Endothelial cell of umbilical vein (primary cell): ENCODE measurements at regions not wholly inside any gene's neighbourhood (a gene's known extent, or its start where the extent isn't known, plus 50 kb on each side); places are given as distances from the start of the nearest gene placed in this dataset.

Source experiments
- BruUV-seq: library from RNA; stranded (reverse); fragments of 400-500 nt; replicated peaks from 2 replicates; lab custom pipeline; 2021; lab: Mats Ljungman, UMichigan
- CTCF ChIA-PET: fragments of 300-600, 350-600 bp; sonication (Branson Sonifier 250); formaldehyde crosslinking; loops from one replicate; lab custom pipeline; 2021; ENCODE audit warnings: antibody characterized with exemption, inconsistent platforms; lab: Charles Lee
- POLR2A ChIA-PET: fragments of 300-600, 350-600 bp; sonication (Branson Sonifier 250); formaldehyde crosslinking; loops from one replicate; lab custom pipeline; 2021; ENCODE audit warnings: antibody characterized with exemption, inconsistent platforms; lab: Charles Lee
- DNase-seq: peaks from one replicate; pipeline ENCODE4 v3.0.0-alpha.2; 2011; ENCODE audit warnings: low read depth, low spot score
- FAIRE-seq: peaks from 2 replicates; lab custom pipeline; 2011; peaks lifted over from hg19 to GRCh38; lab: Jason Lieb, UNC
- H2AFZ ChIP-seq: 2 replicates; pipeline ENCODE4 v1.6.0; 2012; ENCODE audit warnings: low read depth, low read length, control low read depth, inconsistent platforms
- H3K27ac ChIP-seq: 2 replicates; pipeline ENCODE4 v1.5.1; 2011; ENCODE audit warnings: low read depth, mild to moderate bottlenecking, control low read depth, low read length, moderate library complexity; ENCODE audit not compliant: insufficient read depth
- H3K27me3 ChIP-seq, 2 experiments: 2 replicates each; pipeline versions ENCODE4 v1.6.0 to v1.6.1; 2011; ENCODE audit warnings: low read length in 2 of 2, mixed read lengths in 1 of 2; ENCODE audit not compliant: control insufficient read depth in 2 of 2, insufficient read depth in 2 of 2
- H3K36me3 ChIP-seq, 2 experiments: 2 replicates in 1 of 2; 3 replicates in 1 of 2; pipeline ENCODE4 v1.5.1; 2011; ENCODE audit warnings: low read length in 2 of 2, mild to moderate bottlenecking in 1 of 2, moderate library complexity in 1 of 2; ENCODE audit not compliant: control insufficient read depth in 2 of 2, insufficient read depth in 2 of 2; ENCODE audit errors: extremely low read depth in 1 of 2
- H3K4me1 ChIP-seq: 3 replicates; pipeline ENCODE4 v1.5.1; 2011; ENCODE audit warnings: mild to moderate bottlenecking, low read length; ENCODE audit not compliant: control insufficient read depth, insufficient read depth; ENCODE audit errors: extremely low read depth
- H3K4me2 ChIP-seq: 2 replicates; pipeline ENCODE4 v1.6.1; 2011; ENCODE audit warnings: low read length, control low read depth, mixed read lengths; ENCODE audit not compliant: insufficient read depth
- H3K4me3 ChIP-seq, 3 experiments: fragments of 200-600 bp in 1 of 3; sonication (generic), shearing (Covaris generic) in 1 of 3; replicated peaks in 1 of 3; 2 replicates each; pipeline ENCODE4 v1.5.1; 2011 to 2016; ENCODE audit warnings: control low read depth in 3 of 3, low read length in 3 of 3, mild to moderate bottlenecking in 2 of 3, inconsistent platforms in 1 of 3, low read depth in 1 of 3, moderate library complexity in 1 of 3; ENCODE audit not compliant: insufficient read depth in 1 of 3
- H3K79me2 ChIP-seq: 2 replicates; pipeline ENCODE4 v1.6.0; 2012; ENCODE audit warnings: low read length, inconsistent platforms; ENCODE audit not compliant: control insufficient read depth, insufficient read depth
- H3K9ac ChIP-seq: replicated peaks from 2 replicates; pipeline ENCODE3; 2011; ENCODE audit warnings: low read length, control low read depth; ENCODE audit not compliant: insufficient read depth; ENCODE audit errors: extremely low read depth
- H3K9me1 ChIP-seq: replicated peaks from 3 replicates; pipeline ENCODE4 v1.6.0; 2011; ENCODE audit warnings: mild to moderate bottlenecking, low read length; ENCODE audit not compliant: control insufficient read depth, insufficient read depth; ENCODE audit errors: extremely low read depth
- H3K9me3 ChIP-seq: replicated peaks from 2 replicates; pipeline ENCODE4 v1.5.1; 2012; ENCODE audit warnings: low read length, inconsistent platforms; ENCODE audit not compliant: control insufficient read depth, insufficient read depth
- H4K20me1 ChIP-seq: replicated peaks from 2 replicates; pipeline ENCODE3; 2011; ENCODE audit warnings: mild to moderate bottlenecking, low read length; ENCODE audit not compliant: control insufficient read depth, insufficient read depth; ENCODE audit errors: extremely low read depth
- EZH2 ChIP-seq: IDR thresholded peaks from 2 replicates; pipeline ENCODE4 v1.6.1; 2012; ENCODE audit warnings: borderline replicate concordance, low read depth, mild to moderate bottlenecking, moderate library complexity, low read length, inconsistent platforms; ENCODE audit not compliant: severe bottlenecking
- FOS ChIP-seq: IDR thresholded peaks from 2 replicates; pipeline ENCODE4 v1.6.1; 2011; ENCODE audit warnings: mild to moderate bottlenecking, low read length, moderate library complexity, borderline replicate concordance; ENCODE audit not compliant: insufficient read depth
- GATA2 ChIP-seq: IDR thresholded peaks from 2 replicates; pipeline ENCODE4 v1.7.0; 2011; ENCODE audit warnings: low read depth, mild to moderate bottlenecking, moderate library complexity, mixed read lengths, low read length; ENCODE audit not compliant: insufficient read length, insufficient read depth
- JUN ChIP-seq: IDR thresholded peaks from 2 replicates; pipeline ENCODE4 v1.6.1; 2011; ENCODE audit warnings: borderline replicate concordance, low read depth; ENCODE audit not compliant: insufficient read length, insufficient read depth
- POLR2A ChIP-seq: IDR thresholded peaks from 2 replicates; pipeline ENCODE4 v1.6.1; 2012; ENCODE audit warnings: low read depth, mild to moderate bottlenecking, control low read depth, low read length
- POLR2AphosphoS5 ChIP-seq: IDR thresholded peaks from 2 replicates; pipeline ENCODE4 v1.6.1; 2012; ENCODE audit warnings: low read depth, mild to moderate bottlenecking, control low read depth, low read length, moderate library complexity; ENCODE audit not compliant: insufficient read depth
- dilution Hi-C: fragments of 300-500 bp; cut with MboI; formaldehyde crosslinking; loops from one replicate; pipeline ENCODE4 v1.15.0; 2019; ENCODE audit warnings: low sequenced_read_pairs; ENCODE audit not compliant: extremely low pct_ligation_motif_present
- intact Hi-C: fragments of 100-400 bp; cut with micrococcal nuclease; formaldehyde crosslinking; loops from one replicate; pipeline ENCODE4 v1.10.0; 2022
- TF ChIP-seq, protein P1 (sequence below), 2 donors: IDR thresholded peaks; 1 replicate in 1 of 2; 2 replicates in 1 of 2; pipeline ENCODE4 v1.5.1; 2011; ENCODE audit warnings: low read length in 2 of 2, mild to moderate bottlenecking in 2 of 2, moderate library complexity in 2 of 2, control low read depth in 1 of 2, inconsistent platforms in 1 of 2, low read depth in 1 of 2; ENCODE audit not compliant: insufficient read depth in 1 of 2; ENCODE audit errors: extremely low read depth in 1 of 2

DNA sequence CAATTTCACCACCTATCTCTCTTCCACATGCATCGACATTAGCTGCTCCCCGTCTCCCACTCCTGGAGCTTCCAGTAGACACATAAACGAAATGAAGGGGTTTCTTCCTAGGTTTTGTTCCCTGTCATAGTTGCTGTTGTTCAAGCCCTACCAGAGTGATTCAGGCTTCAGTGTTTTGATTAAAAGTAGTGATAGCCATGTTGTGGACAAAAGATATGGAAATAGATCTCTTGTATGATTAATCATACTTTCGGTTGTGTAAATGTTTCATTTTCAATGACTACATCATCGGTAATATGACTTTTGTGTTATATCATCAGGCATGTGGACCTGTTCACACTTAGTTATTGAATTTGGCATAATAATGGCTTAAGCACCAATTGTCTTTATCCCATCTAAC, 96.5 kb upstream of the KLF3 start:
- TF ChIP-seq EZH2 = no peak
- no peak overlapping the region for H3K4me3 ChIP-seq
- BruUV-seq = no TSS peak
- H3K9me1 ChIP-seq = no peaks in the 10 kb centered on the region
- CTCF ChIA-PET = no interaction called here
- no peak for DNase-seq
- dilution Hi-C loops (no loop called here), intact Hi-C loops (no loop called here)
- H3K9ac ChIP-seq = no peak overlapping the region
- no peak overlapping the region for H2AFZ ChIP-seq
- no peak overlapping the region for H3K4me2 ChIP-seq
- peaks cover 5% of the 10 kb centered on the region for H3K4me1 ChIP-seq
- H4K20me1 ChIP-seq = no peaks in the 10 kb centered on the region
- no peaks in the 10 kb centered on the region for H3K9me3 ChIP-seq
- POLR2A ChIA-PET = no interaction called here
- no peak for FAIRE-seq
- peaks cover 0 to 4% of the 10 kb centered on the region in 2 experiments for H3K27me3 ChIP-seq
- H3K79me2 ChIP-seq = no peaks in the 10 kb centered on the region
- no peaks in the 10 kb centered on the region for H3K36me3 ChIP-seq
- H3K27ac ChIP-seq = no peak overlapping the region

DNA sequence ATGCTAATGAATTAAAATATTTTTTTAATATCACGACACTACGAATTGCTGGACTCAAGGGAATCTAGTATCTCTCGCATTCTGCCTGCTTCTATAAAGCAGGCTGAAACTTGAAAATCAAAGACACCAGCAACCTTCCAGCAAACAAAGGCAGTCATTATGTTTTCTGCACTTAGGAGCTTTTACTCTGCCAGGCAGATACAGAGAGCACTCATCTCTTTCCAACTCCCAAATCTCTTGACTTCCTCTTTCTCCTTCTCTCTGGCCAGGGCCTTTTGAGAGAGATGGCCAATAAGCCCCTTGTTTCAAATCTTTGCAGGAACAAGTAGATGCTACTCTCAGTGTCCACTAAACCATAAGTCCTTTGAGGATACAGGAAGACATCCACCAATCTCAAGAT, 95.2 kb upstream of the KLF3 start:
- Histone ChIP-seq H4K20me1 (no peaks in the 10 kb centered on the region), H3K36me3 (no peaks in the 10 kb centered on the region), H3K27me3 (peaks cover 0 to 4% of the 10 kb centered on the region in 2 experiments), H3K9me1 (no peaks in the 10 kb centered on the region), H3K4me2 (no peak overlapping the region), H3K27ac (no peak overlapping the region), H2AFZ (no peak overlapping the region), H3K79me2 (no peaks in the 10 kb centered on the region), H3K9me3 (no peaks in the 10 kb centered on the region), H3K4me3 (no peak overlapping the region), H3K4me1 (no peaks in the 10 kb centered on the region), H3K9ac (no peak overlapping the region)
- dilution Hi-C loops (no loop called here), intact Hi-C loops (no loop called here)
- FAIRE-seq = no peak
- CTCF ChIA-PET = no interaction called here
- POLR2A ChIA-PET = no interaction called here
- no peak for DNase-seq
- TF ChIP-seq JUN = no peak
- no peak for TF ChIP-seq FOS
- TF ChIP-seq POLR2A = no peak
- no peak for TF ChIP-seq EZH2
- TF ChIP-seq POLR2AphosphoS5 = no peak
- TF ChIP-seq GATA2 = no peak
- TF ChIP-seq, protein P1, sequence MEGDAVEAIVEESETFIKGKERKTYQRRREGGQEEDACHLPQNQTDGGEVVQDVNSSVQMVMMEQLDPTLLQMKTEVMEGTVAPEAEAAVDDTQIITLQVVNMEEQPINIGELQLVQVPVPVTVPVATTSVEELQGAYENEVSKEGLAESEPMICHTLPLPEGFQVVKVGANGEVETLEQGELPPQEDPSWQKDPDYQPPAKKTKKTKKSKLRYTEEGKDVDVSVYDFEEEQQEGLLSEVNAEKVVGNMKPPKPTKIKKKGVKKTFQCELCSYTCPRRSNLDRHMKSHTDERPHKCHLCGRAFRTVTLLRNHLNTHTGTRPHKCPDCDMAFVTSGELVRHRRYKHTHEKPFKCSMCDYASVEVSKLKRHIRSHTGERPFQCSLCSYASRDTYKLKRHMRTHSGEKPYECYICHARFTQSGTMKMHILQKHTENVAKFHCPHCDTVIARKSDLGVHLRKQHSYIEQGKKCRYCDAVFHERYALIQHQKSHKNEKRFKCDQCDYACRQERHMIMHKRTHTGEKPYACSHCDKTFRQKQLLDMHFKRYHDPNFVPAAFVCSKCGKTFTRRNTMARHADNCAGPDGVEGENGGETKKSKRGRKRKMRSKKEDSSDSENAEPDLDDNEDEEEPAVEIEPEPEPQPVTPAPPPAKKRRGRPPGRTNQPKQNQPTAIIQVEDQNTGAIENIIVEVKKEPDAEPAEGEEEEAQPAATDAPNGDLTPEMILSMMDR (IDR thresholded peaks at IDR 0.05; ENCODE audit: extremely low read depth in 1 of 2, insufficient read depth in 1 of 2, low read depth in 1 of 2, low read length in 2 of 2) = no peak
- BruUV-seq = no TSS peak
